ENCODE measurements at regions not wholly inside any gene's neighbourhood (a gene's known extent, or its start where the extent isn't known, plus 50 kb on each side); places are given as distances from the start of the nearest gene placed in this dataset.

GRCh38 chr18:53948991-53949390 is 275.5 kb downstream of the MBD2 start:
- Mint-ChIP-seq H3K36me3 (ENCODE audit: insufficient read depth in 1 of 3, low read depth in 3 of 3) (peaks cover 5 to 13% (median 9%) of the 10 kb centered on the region in 3 experiments; a peak in 6 of 7 replicates), H3K4me1 (no peaks in the 10 kb centered on the region), H3K27me3 (ENCODE audit: low read depth) (no peaks in the 10 kb centered on the region; the same call in 1 of the 2 replicates), H3K4me3 (no peak overlapping the region), H3K27ac (no peak overlapping the region), H3K9me3 (peaks cover 12 to 13% of the 10 kb centered on the region in 2 experiments)
- H2BK120ac ChIP-seq (ENCODE audit: low read depth, low read length, poor library complexity, severe bottlenecking): no peak overlapping the region
- H3K27ac ChIP-seq (ENCODE audit: insufficient read length, low read depth, low read length): no peak overlapping the region
- H2AK5ac ChIP-seq (ENCODE audit: insufficient read length, low read length): no peak overlapping the region
- peaks cover 13% of the 10 kb centered on the region for H3K9me3 ChIP-seq (ENCODE audit: control insufficient read depth, low read depth, low read length)
- H3K79me1 ChIP-seq (ENCODE audit: insufficient read depth, low read depth, low read length, poor library complexity, severe bottlenecking): no peaks in the 10 kb centered on the region
- H3K4me2 ChIP-seq (ENCODE audit: insufficient read depth, insufficient read length, low read length): no peak overlapping the region
- no peak overlapping the region for H3T11ph ChIP-seq (ENCODE audit: low read length)
- H2BK12ac ChIP-seq (ENCODE audit: insufficient read length, low read depth, low read length): no peak overlapping the region
- no peaks in the 10 kb centered on the region for H4K20me1 ChIP-seq (ENCODE audit: control insufficient read depth, insufficient read depth, insufficient read length)
- no peak overlapping the region for H2BK5ac ChIP-seq (ENCODE audit: insufficient read length, low read length)
- no peak overlapping the region for H3K14ac ChIP-seq (ENCODE audit: insufficient read depth, low read length)
- no peaks in the 10 kb centered on the region for H3K27me3 ChIP-seq (ENCODE audit: insufficient read depth, low read length)
- H3K79me2 ChIP-seq (ENCODE audit: insufficient read depth, low read length): no peaks in the 10 kb centered on the region
- H4K91ac ChIP-seq (ENCODE audit: insufficient read length, low read depth, low read length): no peak overlapping the region
- no peak overlapping the region for H2BK20ac ChIP-seq (ENCODE audit: low read depth, low read length, poor library complexity, severe bottlenecking)
- H3K23me2 ChIP-seq (ENCODE audit: insufficient read length, low read depth, low read length, poor library complexity, severe bottlenecking): no peaks in the 10 kb centered on the region
- H4K5ac ChIP-seq (ENCODE audit: insufficient read length, low read depth, low read length): no peak overlapping the region
- no peak for TF ChIP-seq CTCF (conservative IDR thresholded peaks at IDR 0.05)
- H3K4ac ChIP-seq (ENCODE audit: low read depth, low read length): no peak overlapping the region
- H3K23ac ChIP-seq (ENCODE audit: insufficient read length, low read depth, low read length): no peak overlapping the region
- H2AFZ ChIP-seq (ENCODE audit: low read length): no peak overlapping the region
- no peak overlapping the region for H3K9ac ChIP-seq (ENCODE audit: extremely low read depth, insufficient read length, low read length)
- H3K4me1 ChIP-seq (ENCODE audit: insufficient read depth, low read length): no peaks in the 10 kb centered on the region
- no peak overlapping the region for H3K56ac ChIP-seq (ENCODE audit: insufficient read length, low read depth, low read length)
- no peak overlapping the region for H3K18ac ChIP-seq (ENCODE audit: insufficient read length, low read depth, low read length)
- no peak overlapping the region for H4K8ac ChIP-seq (replicated peaks; ENCODE audit: insufficient read length, low read depth, low read length)
- no peak overlapping the region for H2BK15ac ChIP-seq (ENCODE audit: low read depth, low read length)
- no peak for DNase-seq

Data from H9 (cell line).